IMR-90 (cell line): ENCODE measurements at regions not wholly inside any gene's neighbourhood (a gene's known extent, or its start where the extent isn't known, plus 50 kb on each side); places are given as distances from the start of the nearest gene placed in this dataset.

Experiments
- ATAC-seq: fragments of 200-7000 bp; cut with Tn5 transposase; 2 replicates; pipeline ENCODE4 v1.9.1; 2020; ENCODE audit warnings: low read depth, mild to moderate bottlenecking, moderate library complexity
- BruUV-seq: library from RNA; stranded (reverse); fragments of 400-500 nt; replicated peaks from 2 replicates; lab custom pipeline; 2021; lab: Mats Ljungman, UMichigan
- CTCF ChIA-PET: fragments of 300-600 bp; formaldehyde crosslinking; extraction: SDS; loops from one replicate; lab custom pipeline; 2021; ENCODE audit warnings: antibody characterized with exemption; lab: Yijun Ruan, JAX
- POLR2A ChIA-PET: fragments of 300-600 bp; sonication (Branson Sonifier 250); formaldehyde crosslinking; loops from one replicate; lab custom pipeline; 2022; ENCODE audit warnings: antibody characterized with exemption; ENCODE audit not compliant: unreplicated experiment; lab: Charles Lee
- DNase-seq: peaks from one replicate; pipeline ENCODE4 v3.0.0; 2013
- H2AFZ ChIP-seq: replicated peaks from 2 replicates; pipeline ENCODE3; 2013; ENCODE audit warnings: low read length, mild to moderate bottlenecking; ENCODE audit not compliant: poor library complexity
- H2AK5ac ChIP-seq: 2 replicates; pipeline ENCODE4 v1.6.1; 2013; ENCODE audit warnings: low read depth, low read length, inconsistent platforms
- H2AK9ac ChIP-seq: replicated peaks from 2 replicates; pipeline ENCODE3; 2013; ENCODE audit warnings: mild to moderate bottlenecking, low read depth, low read length, moderate library complexity; ENCODE audit not compliant: poor library complexity
- H2BK120ac ChIP-seq: 2 replicates; pipeline ENCODE4 v1.6.1; 2013; ENCODE audit warnings: low read depth, low read length, inconsistent platforms
- H2BK15ac ChIP-seq: 3 replicates; pipeline ENCODE4 v1.6.1; 2013; ENCODE audit warnings: low read depth, low read length, inconsistent platforms
- H2BK20ac ChIP-seq: 2 replicates; pipeline ENCODE4 v1.6.1; 2013; ENCODE audit warnings: low read depth, mild to moderate bottlenecking, inconsistent platforms, low read length, moderate library complexity
- H2BK5ac ChIP-seq: 2 replicates; pipeline ENCODE4 v1.6.1; 2013; ENCODE audit warnings: mild to moderate bottlenecking, low read depth, low read length, inconsistent platforms; ENCODE audit not compliant: poor library complexity, severe bottlenecking
- H3K14ac ChIP-seq: replicated peaks from 2 replicates; pipeline ENCODE4 v1.6.1; 2013; ENCODE audit warnings: low read depth, low read length, inconsistent platforms
- H3K18ac ChIP-seq: 2 replicates; pipeline ENCODE4 v1.6.1; 2013; ENCODE audit warnings: low read depth, low read length, control low read depth
- H3K23ac ChIP-seq: 2 replicates; pipeline ENCODE4 v1.6.1; 2013; ENCODE audit warnings: low read depth, low read length, inconsistent platforms
- H3K27ac ChIP-seq: 2 replicates; pipeline ENCODE4 v1.5.1; 2013; ENCODE audit warnings: mild to moderate bottlenecking, control low read depth, low read length; ENCODE audit not compliant: insufficient read depth
- H3K27me3 ChIP-seq: 2 replicates; pipeline ENCODE4 v1.6.1; 2013; ENCODE audit warnings: low read length; ENCODE audit not compliant: control insufficient read depth, insufficient read depth
- H3K36me3 ChIP-seq: 2 replicates; pipeline ENCODE4 v1.6.1; 2013; ENCODE audit warnings: low read length, mixed read lengths; ENCODE audit not compliant: control insufficient read depth, insufficient read depth
- H3K4ac ChIP-seq: 2 replicates; pipeline ENCODE4 v1.6.1; 2013; ENCODE audit warnings: low read depth, low read length, inconsistent platforms
- H3K4me1 ChIP-seq: 2 replicates; pipeline ENCODE4 v1.6.1; 2013; ENCODE audit warnings: low read length, mixed read lengths; ENCODE audit not compliant: control insufficient read depth, insufficient read depth
- H3K4me2 ChIP-seq: 2 replicates; pipeline ENCODE4 v1.6.1; 2013; ENCODE audit warnings: low read depth, mild to moderate bottlenecking, control low read depth, low read length, moderate library complexity
- H3K4me3 ChIP-seq: 2 replicates; pipeline ENCODE4 v1.5.1; 2013; ENCODE audit warnings: low read depth, mild to moderate bottlenecking, control low read depth, low read length, moderate library complexity; ENCODE audit not compliant: insufficient read depth
- H3K56ac ChIP-seq: 2 replicates; pipeline ENCODE4 v1.6.1; 2013; ENCODE audit warnings: low read length, inconsistent platforms; ENCODE audit not compliant: insufficient read depth; ENCODE audit errors: extremely low read depth
- H3K79me1 ChIP-seq, 2 experiments: 2 replicates each; pipeline ENCODE4 v1.6.1; 2013; ENCODE audit warnings: low read length in 2 of 2, inconsistent platforms in 1 of 2, low read depth in 1 of 2
- H3K9ac ChIP-seq: 2 replicates; pipeline ENCODE4 v1.6.1; 2013; ENCODE audit warnings: low read depth, low read length, control low read depth
- H3K9me1 ChIP-seq: 2 replicates; pipeline ENCODE4 v1.6.1; 2013; ENCODE audit warnings: low read length, inconsistent platforms; ENCODE audit not compliant: insufficient read depth
- H3K9me3 ChIP-seq: 2 replicates; pipeline ENCODE4 v1.6.1; 2013; ENCODE audit warnings: low read length; ENCODE audit not compliant: control insufficient read depth, insufficient read depth
- H4K20me1 ChIP-seq: 2 replicates; pipeline ENCODE4 v1.6.1; 2013; ENCODE audit warnings: low read length, inconsistent platforms; ENCODE audit not compliant: insufficient read depth
- H4K5ac ChIP-seq: 2 replicates; pipeline ENCODE4 v1.6.1; 2013; ENCODE audit warnings: mild to moderate bottlenecking, low read depth, low read length, control low read depth
- H4K8ac ChIP-seq, 2 experiments: 2 replicates each; pipeline ENCODE4 v1.6.1; 2013; ENCODE audit warnings: low read depth in 2 of 2, low read length in 2 of 2, control low read depth in 1 of 2, inconsistent platforms in 1 of 2
- H4K91ac ChIP-seq: 2 replicates; pipeline ENCODE4 v1.6.1; 2013; ENCODE audit warnings: low read depth, low read length, inconsistent platforms; ENCODE audit not compliant: insufficient read depth
- BHLHE40 ChIP-seq: fragments of 150-350 bp; IDR thresholded peaks from 2 replicates; pipeline ENCODE4 v1.6.1; 2016; ENCODE audit warnings: mild to moderate bottlenecking, low read depth, low read length
- CEBPB ChIP-seq: IDR thresholded peaks from 2 replicates; pipeline ENCODE4 v1.6.1; 2012; ENCODE audit warnings: low read depth, low read length, improper control_type of control experiment
- FOS ChIP-seq: fragments of 150-350 bp; IDR thresholded peaks from 2 replicates; pipeline ENCODE4 v1.6.1; 2016; ENCODE audit warnings: low read depth, low read length
- MXI1 ChIP-seq: IDR thresholded peaks from 2 replicates; pipeline ENCODE4 v1.6.1; 2012; ENCODE audit warnings: low read depth, mild to moderate bottlenecking, low read length, moderate library complexity, borderline replicate concordance
- NFE2L2 ChIP-seq: fragments of 150-350 bp; IDR thresholded peaks from 2 replicates; pipeline ENCODE4 v1.6.1; 2016; ENCODE audit warnings: low read depth, mild to moderate bottlenecking, low read length
- POLR2A ChIP-seq: IDR thresholded peaks from 2 replicates; pipeline ENCODE4 v1.6.1; 2012; ENCODE audit warnings: mild to moderate bottlenecking, low read depth, low read length
- RFX5 ChIP-seq: IDR thresholded peaks from 2 replicates; pipeline ENCODE4 v1.8.0; 2012; ENCODE audit warnings: low read depth, mild to moderate bottlenecking, low read length, moderate library complexity
- WGBS, 2 experiments: methylation state at CpG; one replicate each; pipeline versions ENCODE4 v1.1.5 to v1.1.7; 2013; ENCODE audit warnings: missing lambda C conversion rate in 2 of 2; ENCODE audit not compliant: insufficient read length in 1 of 2; ENCODE audit errors: extremely low coverage in 2 of 2; 5-methylcytosine and 5-hydroxymethylcytosine counted together
- dilution Hi-C: fragments of 300-500 bp; cut with HindIII; formaldehyde crosslinking; loops from one replicate; pipeline ENCODE4 v1.14.3; 2018; ENCODE audit warnings: low sequenced_read_pairs; ENCODE audit not compliant: unreplicated experiment
- in situ Hi-C: fragments of 300-500 bp; cut with MboI; formaldehyde crosslinking; loops from 3 replicates; pipeline ENCODE4 v1.14.3; 2019; ENCODE audit warnings: low sequenced_read_pairs, inconsistent platforms, mixed read lengths
- intact Hi-C: fragments of 100-400 bp; cut with micrococcal nuclease; formaldehyde crosslinking; loops from 2 replicates; pipeline ENCODE4 v1.10.0; 2022
- TF ChIP-seq, protein P1 (sequence below): conservative IDR thresholded peaks from 2 replicates; pipeline ENCODE4 v1.5.1; 2012; ENCODE audit warnings: mild to moderate bottlenecking, low read depth, low read length, improper control_type of control experiment
- TF ChIP-seq, protein P2 (sequence below): fragments of 150-350 bp; IDR thresholded peaks from 2 replicates; pipeline ENCODE4 v1.6.1; 2016; ENCODE audit warnings: low read depth, mild to moderate bottlenecking, low read length, moderate library complexity, borderline replicate concordance

DNA sequence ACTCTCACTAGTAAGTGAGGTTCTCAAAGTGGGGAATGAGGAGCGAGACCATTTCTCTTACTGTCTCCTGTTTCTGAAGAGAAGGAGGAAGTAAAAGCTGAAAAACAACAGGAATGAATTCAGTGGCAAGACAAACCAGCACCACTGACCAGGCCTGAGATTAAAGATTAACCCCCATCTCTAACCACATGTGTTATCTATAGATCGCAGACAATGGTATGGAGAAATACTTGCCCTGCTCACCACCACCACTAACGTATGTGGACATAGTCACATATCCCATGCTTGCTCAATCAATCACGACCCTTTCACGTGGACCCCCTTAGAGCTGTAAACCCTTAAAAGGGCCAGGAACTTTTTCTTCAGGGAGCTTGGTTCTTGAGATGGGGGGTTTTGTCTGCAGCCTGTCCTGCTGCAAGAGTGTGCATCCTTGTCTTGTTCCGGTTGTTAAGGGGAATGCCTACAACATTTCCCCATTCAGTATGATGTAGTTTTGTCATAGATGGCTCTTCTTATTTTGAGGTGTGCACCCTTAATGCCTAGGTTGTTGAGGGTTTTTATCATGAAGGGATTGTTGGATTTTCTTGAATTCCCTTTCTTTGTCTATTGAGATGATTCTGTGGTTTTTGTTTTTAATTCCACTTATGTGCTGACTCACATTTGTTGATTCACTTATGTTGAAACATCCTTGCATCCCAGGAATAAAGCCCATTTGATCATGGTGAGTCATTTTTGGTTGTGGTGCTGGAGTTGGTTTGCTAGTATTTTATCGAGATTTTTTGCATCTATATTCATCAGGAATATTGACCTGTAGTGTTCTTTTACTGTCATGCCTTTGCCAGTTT lies 698.8 kb upstream of the LMO3 start:
- Histone ChIP-seq H2AFZ (no peak overlapping the region), H3K4ac (no peak overlapping the region), H3K18ac (no peak overlapping the region), H3K4me2 (no peak overlapping the region), H4K8ac (no peak overlapping the region), H3K14ac (no peak overlapping the region), H2AK9ac (no peak overlapping the region), H4K5ac (no peak overlapping the region), H3K9me3 (peaks cover 23% of the 10 kb centered on the region), H2BK15ac (no peak overlapping the region), H4K20me1 (no peaks in the 10 kb centered on the region), H3K4me3 (no peak overlapping the region), H2BK20ac (no peak overlapping the region), H3K56ac (no peak overlapping the region), H4K91ac (no peak overlapping the region), H2BK5ac (no peak overlapping the region), H3K27me3 (no peaks in the 10 kb centered on the region), H3K79me1 (no peaks in the 10 kb centered on the region), H2AK5ac (no peak overlapping the region), H3K9ac (no peak overlapping the region), H2BK120ac (no peak overlapping the region), H3K36me3 (no peaks in the 10 kb centered on the region), H3K27ac (no peak overlapping the region), H3K4me1 (no peaks in the 10 kb centered on the region), H3K23ac (no peak overlapping the region), H3K9me1 (no peaks in the 10 kb centered on the region)
- dilution Hi-C loops (no loop called here), in situ Hi-C loops (no loop called here), intact Hi-C loops (no loop called here)
- ATAC-seq (no peak), DNase-seq (no peak)
- POLR2A ChIA-PET: interaction anchor here (0.6 kb wide), 1 partner anchor 1217 kb away, joined by 5 read pairs; no protein-coding TSS in a partner anchor
- BruUV-seq: no TSS peak
- no CpG with 5 or more reads among the region's 7 CpGs for WGBS, 2 experiments
- CTCF ChIA-PET: no interaction called here
- no peak for TF ChIP-seq FOS
- no peak for TF ChIP-seq POLR2A
- no peak for TF ChIP-seq RFX5
- TF ChIP-seq BHLHE40: no peak
- TF ChIP-seq MXI1: no peak
- no peak for TF ChIP-seq CEBPB
- TF ChIP-seq, protein P1, sequence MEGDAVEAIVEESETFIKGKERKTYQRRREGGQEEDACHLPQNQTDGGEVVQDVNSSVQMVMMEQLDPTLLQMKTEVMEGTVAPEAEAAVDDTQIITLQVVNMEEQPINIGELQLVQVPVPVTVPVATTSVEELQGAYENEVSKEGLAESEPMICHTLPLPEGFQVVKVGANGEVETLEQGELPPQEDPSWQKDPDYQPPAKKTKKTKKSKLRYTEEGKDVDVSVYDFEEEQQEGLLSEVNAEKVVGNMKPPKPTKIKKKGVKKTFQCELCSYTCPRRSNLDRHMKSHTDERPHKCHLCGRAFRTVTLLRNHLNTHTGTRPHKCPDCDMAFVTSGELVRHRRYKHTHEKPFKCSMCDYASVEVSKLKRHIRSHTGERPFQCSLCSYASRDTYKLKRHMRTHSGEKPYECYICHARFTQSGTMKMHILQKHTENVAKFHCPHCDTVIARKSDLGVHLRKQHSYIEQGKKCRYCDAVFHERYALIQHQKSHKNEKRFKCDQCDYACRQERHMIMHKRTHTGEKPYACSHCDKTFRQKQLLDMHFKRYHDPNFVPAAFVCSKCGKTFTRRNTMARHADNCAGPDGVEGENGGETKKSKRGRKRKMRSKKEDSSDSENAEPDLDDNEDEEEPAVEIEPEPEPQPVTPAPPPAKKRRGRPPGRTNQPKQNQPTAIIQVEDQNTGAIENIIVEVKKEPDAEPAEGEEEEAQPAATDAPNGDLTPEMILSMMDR: no peak
- TF ChIP-seq NFE2L2: no peak
- TF ChIP-seq, protein P2, sequence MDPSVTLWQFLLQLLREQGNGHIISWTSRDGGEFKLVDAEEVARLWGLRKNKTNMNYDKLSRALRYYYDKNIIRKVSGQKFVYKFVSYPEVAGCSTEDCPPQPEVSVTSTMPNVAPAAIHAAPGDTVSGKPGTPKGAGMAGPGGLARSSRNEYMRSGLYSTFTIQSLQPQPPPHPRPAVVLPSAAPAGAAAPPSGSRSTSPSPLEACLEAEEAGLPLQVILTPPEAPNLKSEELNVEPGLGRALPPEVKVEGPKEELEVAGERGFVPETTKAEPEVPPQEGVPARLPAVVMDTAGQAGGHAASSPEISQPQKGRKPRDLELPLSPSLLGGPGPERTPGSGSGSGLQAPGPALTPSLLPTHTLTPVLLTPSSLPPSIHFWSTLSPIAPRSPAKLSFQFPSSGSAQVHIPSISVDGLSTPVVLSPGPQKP: no peak
